ENCODE measurements at regions not wholly inside any gene's neighbourhood (a gene's known extent, or its start where the extent isn't known, plus 50 kb on each side); places are given as distances from the start of the nearest gene placed in this dataset.

DNA sequence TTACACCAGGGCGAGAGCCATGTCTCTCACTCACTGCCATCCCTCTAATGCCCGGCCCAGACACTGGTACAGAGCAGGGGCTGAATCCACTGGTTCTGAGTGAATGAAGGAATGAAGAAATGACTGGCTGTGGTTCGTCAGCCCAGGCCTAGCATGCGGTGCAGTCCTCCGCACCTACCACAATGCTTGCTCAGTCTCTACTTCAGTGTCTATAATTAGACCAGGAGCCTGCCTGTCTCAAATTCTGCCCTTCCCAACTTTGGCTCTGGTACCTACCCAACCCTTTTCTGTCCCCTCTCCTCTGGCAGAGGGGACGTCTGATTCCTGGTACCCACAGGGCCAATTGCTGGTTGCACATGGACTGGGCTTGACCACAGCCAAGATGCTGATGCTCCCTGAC is 118.2 kb upstream of the GRIK3 start:
- peaks cover 0 to 4% (median 0%) of the 10 kb centered on the region in 4 donors for H3K9me3 ChIP-seq
- DNase-seq = no peak
- TF ChIP-seq, protein P1, sequence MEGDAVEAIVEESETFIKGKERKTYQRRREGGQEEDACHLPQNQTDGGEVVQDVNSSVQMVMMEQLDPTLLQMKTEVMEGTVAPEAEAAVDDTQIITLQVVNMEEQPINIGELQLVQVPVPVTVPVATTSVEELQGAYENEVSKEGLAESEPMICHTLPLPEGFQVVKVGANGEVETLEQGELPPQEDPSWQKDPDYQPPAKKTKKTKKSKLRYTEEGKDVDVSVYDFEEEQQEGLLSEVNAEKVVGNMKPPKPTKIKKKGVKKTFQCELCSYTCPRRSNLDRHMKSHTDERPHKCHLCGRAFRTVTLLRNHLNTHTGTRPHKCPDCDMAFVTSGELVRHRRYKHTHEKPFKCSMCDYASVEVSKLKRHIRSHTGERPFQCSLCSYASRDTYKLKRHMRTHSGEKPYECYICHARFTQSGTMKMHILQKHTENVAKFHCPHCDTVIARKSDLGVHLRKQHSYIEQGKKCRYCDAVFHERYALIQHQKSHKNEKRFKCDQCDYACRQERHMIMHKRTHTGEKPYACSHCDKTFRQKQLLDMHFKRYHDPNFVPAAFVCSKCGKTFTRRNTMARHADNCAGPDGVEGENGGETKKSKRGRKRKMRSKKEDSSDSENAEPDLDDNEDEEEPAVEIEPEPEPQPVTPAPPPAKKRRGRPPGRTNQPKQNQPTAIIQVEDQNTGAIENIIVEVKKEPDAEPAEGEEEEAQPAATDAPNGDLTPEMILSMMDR (IDR thresholded peaks at IDR 0.05) = no peak
- TF ChIP-seq EP300 (IDR thresholded peaks at IDR 0.05) (no peak), POLR2A (IDR thresholded peaks at IDR 0.05) (no peak), POLR2AphosphoS5 (IDR thresholded peaks at IDR 0.05) (no peak)
- 72 to 87% (median 82%) methylated on average over 6 of the region's 6 CpGs for WGBS, 5 donors
- no peaks in the 10 kb centered on the region for H3K36me3 ChIP-seq
- no peak overlapping the region for H3K4me3 ChIP-seq
- H3K4me1 ChIP-seq = no peaks in the 10 kb centered on the region
- peaks cover 0 to 39% (median 6%) of the 10 kb centered on the region in 3 donors for H3K27me3 ChIP-seq
- H3K27ac ChIP-seq = no peak overlapping the region
- intact Hi-C loops (cut with DNase I; ENCODE audit: low total_unique reads) = no loop called here

DNA sequence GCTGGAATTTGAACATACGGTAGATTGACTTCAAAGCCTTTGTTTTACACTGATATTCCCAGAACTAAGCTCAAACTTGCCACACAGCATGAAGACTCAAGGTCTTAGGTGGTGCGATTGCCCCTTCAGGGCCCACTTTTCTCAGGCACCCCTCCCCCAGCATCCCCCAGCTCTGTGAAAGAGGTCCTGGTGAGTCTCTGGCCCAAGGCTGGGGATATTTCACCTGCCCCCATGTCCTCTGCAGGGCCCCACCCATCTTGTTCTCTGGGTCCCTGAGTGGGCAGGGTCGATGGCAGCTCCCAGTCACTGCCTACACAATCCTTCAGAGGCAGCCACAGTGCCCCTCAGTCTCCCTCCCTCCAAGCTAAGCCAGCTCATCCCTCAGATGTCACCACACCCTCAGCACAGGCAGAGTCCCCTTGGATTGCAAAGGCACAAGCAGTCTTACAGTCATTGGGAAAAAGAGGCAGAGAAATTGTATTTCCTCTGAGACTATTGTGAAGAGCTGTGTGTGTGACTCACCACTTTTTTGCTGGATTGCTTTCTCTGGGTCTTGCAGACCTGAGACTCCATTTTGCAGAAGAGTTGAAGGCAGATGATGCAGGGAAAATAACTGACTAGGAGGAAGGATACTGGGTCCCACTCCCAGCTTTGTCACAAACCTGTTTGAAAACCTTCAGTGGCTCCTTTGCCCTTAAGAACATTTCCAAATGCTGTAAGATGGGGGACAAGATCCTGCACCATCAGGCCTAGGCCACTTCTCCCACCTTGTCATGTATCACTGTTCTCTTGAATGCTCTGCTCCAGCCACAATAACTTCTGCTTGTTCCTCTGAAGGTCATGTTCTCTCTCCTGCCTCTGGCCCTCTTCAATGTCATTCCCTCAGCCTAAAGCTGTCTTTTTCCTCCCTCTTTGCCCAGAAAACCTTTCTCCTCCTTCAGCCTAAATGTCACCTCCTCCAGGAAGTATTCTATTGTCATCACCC is 119.1 kb upstream of the GRIK3 start:
- no peaks in the 10 kb centered on the region for H3K36me3 ChIP-seq
- H3K4me1 ChIP-seq = no peaks in the 10 kb centered on the region
- H3K4me3 ChIP-seq = no peak overlapping the region
- WGBS, 5 donors = 50 to 78% (median 74%) methylated on average over 3 of the region's 3 CpGs
- H3K27me3 ChIP-seq = peaks cover 0 to 33% (median 6%) of the 10 kb centered on the region in 3 donors
- H3K27ac ChIP-seq = no peak overlapping the region
- intact Hi-C loops (cut with DNase I; ENCODE audit: low total_unique reads) = no loop called here
- TF ChIP-seq, protein P1 (IDR thresholded peaks at IDR 0.05) = no peak
- TF ChIP-seq POLR2A (IDR thresholded peaks at IDR 0.05) (no peak), EP300 (IDR thresholded peaks at IDR 0.05) (no peak), POLR2AphosphoS5 (IDR thresholded peaks at IDR 0.05) (no peak)
- H3K9me3 ChIP-seq = peaks cover 0 to 4% (median 0%) of the 10 kb centered on the region in 4 donors
- no peak for DNase-seq

DNA sequence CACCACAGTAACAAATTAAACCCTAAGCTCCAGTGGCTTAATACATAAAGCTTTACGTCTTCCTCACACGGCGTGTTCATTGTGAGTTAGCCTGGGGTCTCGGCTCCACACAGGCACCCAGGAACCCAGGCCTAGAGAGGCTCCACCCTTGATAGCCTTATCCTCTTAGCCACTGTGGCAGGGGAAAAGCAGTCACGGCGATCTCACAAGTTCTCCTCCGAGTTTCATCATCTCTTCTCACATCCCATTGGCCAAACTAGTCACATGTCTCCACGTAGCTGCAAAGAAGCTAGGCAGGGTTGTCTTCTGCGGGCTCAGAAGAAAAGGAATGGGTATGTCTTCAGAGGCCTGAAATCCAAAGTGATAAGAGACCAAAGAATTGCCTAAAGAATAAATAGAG is 122.3 kb upstream of the GRIK3 start:
- H3K9me3 ChIP-seq = peaks cover 0 to 12% (median 9%) of the 10 kb centered on the region in 4 donors
- WGBS, 5 donors = 73 to 76% (median 74%) methylated on average over 9 of the region's 9 CpGs
- intact Hi-C loops (cut with DNase I; ENCODE audit: low total_unique reads) = no loop called here
- no peaks in the 10 kb centered on the region for H3K4me1 ChIP-seq
- DNase-seq = no peak
- no peak overlapping the region for H3K27ac ChIP-seq
- H3K27me3 ChIP-seq = peaks cover 0 to 33% (median 0%) of the 10 kb centered on the region in 3 donors
- no peaks in the 10 kb centered on the region for H3K36me3 ChIP-seq
- TF ChIP-seq POLR2AphosphoS5 (IDR thresholded peaks at IDR 0.05) (no peak), POLR2A (IDR thresholded peaks at IDR 0.05) (no peak), EP300 (IDR thresholded peaks at IDR 0.05) (no peak)
- TF ChIP-seq, protein P1 (IDR thresholded peaks at IDR 0.05) = no peak
- no peak overlapping the region for H3K4me3 ChIP-seq

DNA sequence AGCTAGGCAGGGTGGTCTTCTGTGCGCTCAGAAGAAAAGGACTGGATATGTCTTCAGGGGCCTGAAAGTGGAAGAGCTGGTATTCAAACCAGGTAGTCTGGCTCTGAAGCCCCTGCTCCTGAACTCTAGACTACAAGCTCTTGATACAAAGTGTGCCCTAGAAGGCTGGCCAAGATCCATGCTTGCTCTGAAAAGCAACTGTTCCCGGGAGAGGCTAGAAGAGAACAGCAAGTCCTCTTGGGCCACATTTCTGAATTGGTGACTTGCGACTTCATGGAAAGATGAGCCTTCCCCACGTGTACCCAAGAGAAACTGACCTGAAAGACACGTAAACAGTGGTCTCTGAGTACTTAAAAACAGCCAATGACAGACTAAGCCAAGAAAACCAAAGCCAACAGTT is 123.3 kb upstream of the GRIK3 start:
- Histone ChIP-seq H3K4me3 (no peak overlapping the region), H3K9me3 (peaks cover 0 to 19% (median 13%) of the 10 kb centered on the region in 4 donors), H3K4me1 (no peaks in the 10 kb centered on the region), H3K36me3 (no peaks in the 10 kb centered on the region), H3K27ac (no peak overlapping the region), H3K27me3 (peaks cover 0 to 27% (median 0%) of the 10 kb centered on the region in 3 donors)
- WGBS, 5 donors = 59 to 68% (median 63%) methylated on average over 5 of the region's 5 CpGs
- TF ChIP-seq EP300 (IDR thresholded peaks at IDR 0.05) (no peak), POLR2A (IDR thresholded peaks at IDR 0.05) (no peak), POLR2AphosphoS5 (IDR thresholded peaks at IDR 0.05) (no peak)
- TF ChIP-seq, protein P1 (IDR thresholded peaks at IDR 0.05) = no peak
- no peak for DNase-seq
- intact Hi-C loops (cut with DNase I; ENCODE audit: low total_unique reads) = no loop called here
